ENCODE measurements at regions not wholly inside any gene's neighbourhood (a gene's known extent, or its start where the extent isn't known, plus 50 kb on each side); places are given as distances from the start of the nearest gene placed in this dataset.

DNA sequence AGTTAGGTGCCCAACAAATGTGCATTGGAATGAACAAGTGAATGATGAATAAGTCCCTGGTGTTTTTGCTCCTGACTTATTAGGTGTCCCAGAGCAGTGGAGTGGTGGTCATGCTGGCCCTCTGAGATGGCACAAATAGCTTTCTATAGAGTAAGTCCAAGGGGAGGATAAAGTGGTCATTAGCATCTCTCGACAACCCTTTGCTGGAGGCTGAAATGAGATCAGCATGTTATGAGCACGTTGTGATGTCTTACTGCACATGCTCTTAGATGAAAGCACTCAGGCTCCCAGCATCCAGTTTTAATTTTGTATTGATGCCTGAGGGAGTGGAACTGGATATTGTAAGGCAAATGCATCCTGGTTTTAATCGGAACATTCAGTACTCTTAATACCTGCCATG is 326.2 kb downstream of the RFC3 start:
- Histone ChIP-seq H3K23ac (ENCODE audit: insufficient read length, low read depth, low read length) (no peak overlapping the region), H3K79me2 (ENCODE audit: insufficient read depth, low read length) (no peaks in the 10 kb centered on the region), H4K5ac (ENCODE audit: insufficient read length, low read depth, low read length) (no peak overlapping the region), H3K27ac (ENCODE audit: insufficient read length, low read depth, low read length) (no peak overlapping the region), H2BK20ac (ENCODE audit: low read depth, low read length, poor library complexity, severe bottlenecking) (no peak overlapping the region), H3K9ac (ENCODE audit: extremely low read depth, insufficient read length, low read length) (no peak overlapping the region), H3T11ph (ENCODE audit: low read length) (no peak overlapping the region), H3K9me3 (ENCODE audit: control insufficient read depth, low read depth, low read length) (no peaks in the 10 kb centered on the region), H4K20me1 (ENCODE audit: control insufficient read depth, insufficient read depth, insufficient read length) (no peaks in the 10 kb centered on the region), H4K91ac (ENCODE audit: insufficient read length, low read depth, low read length) (no peak overlapping the region), H3K4ac (ENCODE audit: low read depth, low read length) (no peak overlapping the region), H2AK5ac (ENCODE audit: insufficient read length, low read length) (no peak overlapping the region), H3K23me2 (ENCODE audit: insufficient read length, low read depth, low read length, poor library complexity, severe bottlenecking) (no peaks in the 10 kb centered on the region), H2BK15ac (ENCODE audit: low read depth, low read length) (no peak overlapping the region), H3K18ac (ENCODE audit: insufficient read length, low read depth, low read length) (no peak overlapping the region), H3K79me1 (ENCODE audit: insufficient read depth, low read depth, low read length, poor library complexity, severe bottlenecking) (no peaks in the 10 kb centered on the region), H4K8ac (replicated peaks; ENCODE audit: insufficient read length, low read depth, low read length) (no peak overlapping the region), H2BK12ac (ENCODE audit: insufficient read length, low read depth, low read length) (no peak overlapping the region), H3K14ac (ENCODE audit: insufficient read depth, low read length) (no peak overlapping the region), H2AFZ (ENCODE audit: low read length) (no peak overlapping the region), H3K56ac (ENCODE audit: insufficient read length, low read depth, low read length) (no peak overlapping the region), H3K4me2 (ENCODE audit: insufficient read depth, insufficient read length, low read length) (no peak overlapping the region), H2BK120ac (ENCODE audit: low read depth, low read length, poor library complexity, severe bottlenecking) (no peak overlapping the region), H2BK5ac (ENCODE audit: insufficient read length, low read length) (no peak overlapping the region), H3K4me1 (ENCODE audit: insufficient read depth, low read length) (no peaks in the 10 kb centered on the region; the same call in 1 of the 2 replicates), H3K27me3 (ENCODE audit: insufficient read depth, low read length) (no peaks in the 10 kb centered on the region)
- no peak overlapping the region for H3K4me3 Mint-ChIP-seq
- TF ChIP-seq, protein P1, sequence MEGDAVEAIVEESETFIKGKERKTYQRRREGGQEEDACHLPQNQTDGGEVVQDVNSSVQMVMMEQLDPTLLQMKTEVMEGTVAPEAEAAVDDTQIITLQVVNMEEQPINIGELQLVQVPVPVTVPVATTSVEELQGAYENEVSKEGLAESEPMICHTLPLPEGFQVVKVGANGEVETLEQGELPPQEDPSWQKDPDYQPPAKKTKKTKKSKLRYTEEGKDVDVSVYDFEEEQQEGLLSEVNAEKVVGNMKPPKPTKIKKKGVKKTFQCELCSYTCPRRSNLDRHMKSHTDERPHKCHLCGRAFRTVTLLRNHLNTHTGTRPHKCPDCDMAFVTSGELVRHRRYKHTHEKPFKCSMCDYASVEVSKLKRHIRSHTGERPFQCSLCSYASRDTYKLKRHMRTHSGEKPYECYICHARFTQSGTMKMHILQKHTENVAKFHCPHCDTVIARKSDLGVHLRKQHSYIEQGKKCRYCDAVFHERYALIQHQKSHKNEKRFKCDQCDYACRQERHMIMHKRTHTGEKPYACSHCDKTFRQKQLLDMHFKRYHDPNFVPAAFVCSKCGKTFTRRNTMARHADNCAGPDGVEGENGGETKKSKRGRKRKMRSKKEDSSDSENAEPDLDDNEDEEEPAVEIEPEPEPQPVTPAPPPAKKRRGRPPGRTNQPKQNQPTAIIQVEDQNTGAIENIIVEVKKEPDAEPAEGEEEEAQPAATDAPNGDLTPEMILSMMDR (conservative IDR thresholded peaks at IDR 0.05) = no peak
- H3K36me3 Mint-ChIP-seq (ENCODE audit: insufficient read depth in 1 of 3, low read depth in 3 of 3) = no peaks in the 10 kb centered on the region
- no peaks in the 10 kb centered on the region for H3K9me3 Mint-ChIP-seq
- H3K4me1 Mint-ChIP-seq = peaks cover 17 to 18% of the 10 kb centered on the region in 2 experiments
- no CpG with 5 or more reads among the region's 3 CpGs for WGBS (ENCODE audit: extremely low coverage, insufficient read length, low lambda C conversion rate)
- DNase-seq = no peak
- no peak overlapping the region; a peak in 1 of 7 replicates for H3K27ac Mint-ChIP-seq
- no peaks in the 10 kb centered on the region for H3K27me3 Mint-ChIP-seq (ENCODE audit: low read depth)

Data from H9 (cell line).